ENCODE measurements at regions not wholly inside any gene's neighbourhood (a gene's known extent, or its start where the extent isn't known, plus 50 kb on each side); places are given as distances from the start of the nearest gene placed in this dataset.

GRCh38 chr5:93107141-93107540, 473.9 kb downstream of the NR2F1-AS1 start:
- H3K27ac ChIP-seq: no peak overlapping the region
- TF ChIP-seq, protein P1, sequence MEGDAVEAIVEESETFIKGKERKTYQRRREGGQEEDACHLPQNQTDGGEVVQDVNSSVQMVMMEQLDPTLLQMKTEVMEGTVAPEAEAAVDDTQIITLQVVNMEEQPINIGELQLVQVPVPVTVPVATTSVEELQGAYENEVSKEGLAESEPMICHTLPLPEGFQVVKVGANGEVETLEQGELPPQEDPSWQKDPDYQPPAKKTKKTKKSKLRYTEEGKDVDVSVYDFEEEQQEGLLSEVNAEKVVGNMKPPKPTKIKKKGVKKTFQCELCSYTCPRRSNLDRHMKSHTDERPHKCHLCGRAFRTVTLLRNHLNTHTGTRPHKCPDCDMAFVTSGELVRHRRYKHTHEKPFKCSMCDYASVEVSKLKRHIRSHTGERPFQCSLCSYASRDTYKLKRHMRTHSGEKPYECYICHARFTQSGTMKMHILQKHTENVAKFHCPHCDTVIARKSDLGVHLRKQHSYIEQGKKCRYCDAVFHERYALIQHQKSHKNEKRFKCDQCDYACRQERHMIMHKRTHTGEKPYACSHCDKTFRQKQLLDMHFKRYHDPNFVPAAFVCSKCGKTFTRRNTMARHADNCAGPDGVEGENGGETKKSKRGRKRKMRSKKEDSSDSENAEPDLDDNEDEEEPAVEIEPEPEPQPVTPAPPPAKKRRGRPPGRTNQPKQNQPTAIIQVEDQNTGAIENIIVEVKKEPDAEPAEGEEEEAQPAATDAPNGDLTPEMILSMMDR (conservative IDR thresholded peaks at IDR 0.05): no peak

DNA sequence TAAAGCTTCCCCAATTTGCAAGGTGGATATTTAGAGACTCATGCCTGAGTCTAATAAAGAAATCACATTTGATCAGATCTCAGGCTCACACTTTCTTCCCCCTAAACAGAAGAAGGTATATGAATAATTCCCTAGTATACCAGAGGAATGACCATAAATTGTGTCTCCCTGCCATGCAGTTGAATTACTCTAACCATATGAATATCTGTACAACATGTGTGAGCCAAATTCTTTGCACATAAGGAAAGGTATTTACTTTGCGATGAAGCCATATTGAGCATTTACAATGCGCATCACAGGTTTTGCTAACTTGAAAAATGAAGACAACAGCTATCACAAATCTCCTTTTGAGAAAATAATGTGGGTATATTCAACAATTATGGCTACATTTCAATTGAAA, 479.4 kb downstream of the NR2F1-AS1 start:
- no peak overlapping the region for H3K27ac ChIP-seq
- TF ChIP-seq, protein P1 (conservative IDR thresholded peaks at IDR 0.05): no peak

GRCh38 chr5:93100976-93101375, 480.0 kb downstream of the NR2F1-AS1 start:
- TF ChIP-seq, protein P1 (conservative IDR thresholded peaks at IDR 0.05): no peak
- H3K27ac ChIP-seq: no peak overlapping the region

DNA sequence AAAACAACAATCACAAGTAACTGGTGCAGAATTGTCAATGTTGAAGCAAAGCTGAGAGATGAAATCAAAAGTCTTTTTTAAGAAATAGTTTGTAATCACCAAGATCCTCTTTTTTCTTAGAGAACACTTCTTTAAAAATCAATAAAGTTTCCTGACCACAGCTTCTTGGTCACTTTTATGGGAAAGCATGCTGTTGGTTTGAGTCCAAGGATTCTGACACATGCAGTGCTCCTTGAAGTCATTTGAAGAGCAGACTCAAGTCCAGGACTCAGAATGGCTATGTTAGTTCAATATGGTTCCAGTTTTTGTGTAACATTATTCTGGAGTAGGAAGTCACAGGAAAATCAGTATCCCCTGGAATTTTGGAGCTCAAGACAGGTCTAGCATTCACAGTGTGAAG, 480.6 kb downstream of the NR2F1-AS1 start:
- TF ChIP-seq, protein P1 (conservative IDR thresholded peaks at IDR 0.05): no peak
- H3K27ac ChIP-seq: no peak overlapping the region

- H3K27ac ChIP-seq: no peak overlapping the region
- TF ChIP-seq, protein P1 (conservative IDR thresholded peaks at IDR 0.05): no peak
These were observed 481.1 kb downstream of the NR2F1-AS1 start for GRCh38 chr5:93099902-93100347.

DNA sequence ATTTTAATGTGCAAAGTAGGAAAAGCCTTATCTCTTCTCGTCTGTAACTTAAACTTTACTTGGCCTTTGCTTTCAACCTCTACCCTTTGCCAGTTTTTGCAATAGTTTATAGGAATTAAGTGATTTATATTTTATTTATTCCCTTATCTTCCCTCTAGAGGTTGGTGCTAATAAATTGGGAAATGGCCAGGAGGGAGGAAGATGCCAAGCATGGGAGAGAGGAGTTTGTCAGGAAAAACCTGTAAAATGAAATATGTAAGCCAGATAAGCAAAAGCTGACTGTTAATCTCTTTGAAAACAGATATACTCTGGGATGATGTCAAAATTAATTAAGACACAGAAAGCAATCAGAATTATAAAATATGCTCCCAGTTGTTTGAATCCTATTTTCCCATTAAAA, 484.5 kb downstream of the NR2F1-AS1 start:
- TF ChIP-seq, protein P1 (conservative IDR thresholded peaks at IDR 0.05): no peak

GRCh38 chr5:93092349-93093105, 488.5 kb downstream of the NR2F1-AS1 start:
- no peak overlapping the region for H3K27ac ChIP-seq
- TF ChIP-seq, protein P1 (conservative IDR thresholded peaks at IDR 0.05): peak; percentile 63

More for the DNA sequence above, 484.5 kb downstream of the NR2F1-AS1 start:
- H3K27ac ChIP-seq: peak overlapping the region; percentile 48
